ENCODE measurements at regions not wholly inside any gene's neighbourhood (a gene's known extent, or its start where the extent isn't known, plus 50 kb on each side); places are given as distances from the start of the nearest gene placed in this dataset.
"Not testable (repeated sequence)": the region's sequence is repeated elsewhere in the genome, so short reads cannot be mapped to it uniquely, and the experiment has no call there.

GRCh38 chr16:21366998-21367397, 88.9 kb upstream of the CRYM start:
- H3K4me3 ChIP-seq (replicated peaks; ENCODE audit: low read depth, low read length); DNase-seq (ENCODE audit: low read depth): not testable (repeated sequence)

DNA sequence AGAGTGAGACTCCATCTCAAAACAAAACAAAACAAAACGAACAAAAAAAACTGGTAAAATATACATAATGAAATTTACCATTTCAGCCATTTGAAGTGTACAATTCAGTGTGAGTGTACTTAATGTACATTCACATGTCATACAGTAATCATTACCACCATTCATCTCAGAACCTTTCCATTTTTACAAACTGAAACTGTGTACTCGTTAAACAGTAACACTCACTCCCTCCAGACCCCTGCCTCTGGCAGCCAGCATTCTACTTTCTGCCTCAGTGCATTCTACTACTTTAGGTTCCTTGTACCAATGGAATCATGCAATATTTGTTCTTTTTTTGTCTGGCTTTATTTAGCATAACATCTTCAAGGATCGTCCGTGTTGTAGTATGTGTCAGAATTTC, 87.5 kb upstream of the CRYM start:
- DNase-seq (ENCODE audit: low read depth); H3K4me3 ChIP-seq (replicated peaks; ENCODE audit: low read depth, low read length): not testable (repeated sequence)

- H3K4me3 ChIP-seq (replicated peaks; ENCODE audit: low read depth, low read length): not testable (repeated sequence)
- peak; percentile 43 for DNase-seq (ENCODE audit: low read depth)
Measured at GRCh38 chr16:21363550-21364223, 85.6 kb upstream of the CRYM start.

GRCh38 chr16:21361612-21362227, 83.6 kb upstream of the CRYM start:
- H3K4me3 ChIP-seq (replicated peaks; ENCODE audit: low read depth, low read length): not testable (repeated sequence)
- DNase-seq (ENCODE audit: low read depth): peak; percentile 7

DNA sequence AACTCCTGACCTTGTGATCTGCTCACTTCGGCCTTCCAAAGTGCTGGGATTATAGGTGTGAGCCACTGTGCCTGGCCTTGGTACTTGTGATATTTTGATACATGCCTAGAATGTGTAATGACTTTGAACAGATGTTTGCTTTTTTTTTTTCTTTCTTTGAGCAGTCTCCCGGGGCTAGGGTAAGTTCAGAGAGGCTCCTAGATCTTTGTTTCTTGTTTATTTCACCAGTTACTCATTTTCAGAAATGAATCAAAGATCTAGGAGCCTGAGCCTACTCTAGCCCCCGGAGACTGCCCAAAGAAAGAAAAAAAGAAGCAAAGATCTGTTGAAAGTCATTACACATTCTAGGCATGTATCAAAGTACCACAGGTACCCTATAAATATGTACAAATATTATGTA, 83.0 kb upstream of the CRYM start:
- DNase-seq (ENCODE audit: low read depth); H3K4me3 ChIP-seq (replicated peaks; ENCODE audit: low read depth, low read length): not testable (repeated sequence)

GRCh38 chr16:21359513-21359912, 81.4 kb upstream of the CRYM start:
- DNase-seq (ENCODE audit: low read depth); H3K4me3 ChIP-seq (replicated peaks; ENCODE audit: low read depth, low read length): not testable (repeated sequence)

DNA sequence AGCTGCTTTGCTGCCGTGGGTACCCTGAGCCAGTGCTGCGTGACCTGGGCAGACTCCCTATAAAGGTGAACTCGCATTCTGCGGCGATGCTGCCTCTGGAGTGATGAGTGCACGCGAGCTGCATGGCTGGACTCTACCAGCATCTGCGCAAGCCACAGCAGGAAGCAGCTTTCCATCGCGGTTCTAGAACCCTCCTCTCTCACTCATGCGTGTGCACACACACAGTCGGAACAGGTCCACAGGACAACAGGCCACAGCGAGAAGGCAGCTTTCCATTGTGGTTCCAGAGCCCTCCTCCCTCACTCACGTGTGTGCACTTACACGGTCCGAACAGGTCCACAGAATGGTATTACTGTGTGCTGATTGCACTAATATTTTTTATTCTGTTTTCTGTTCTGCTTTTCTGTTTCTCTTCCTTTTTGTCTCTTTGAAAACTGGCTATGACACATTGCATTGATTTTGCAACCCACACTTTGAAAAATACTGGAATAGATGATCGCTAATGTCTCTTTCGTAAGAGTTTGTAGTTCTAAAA, 80.2 kb upstream of the CRYM start:
- H3K4me3 ChIP-seq (replicated peaks; ENCODE audit: low read depth, low read length); DNase-seq (ENCODE audit: low read depth): not testable (repeated sequence)

GRCh38 chr16:21356308-21356707, 78.2 kb upstream of the CRYM start:
- H3K4me3 ChIP-seq (replicated peaks; ENCODE audit: low read depth, low read length); DNase-seq (ENCODE audit: low read depth): not testable (repeated sequence)

- DNase-seq (ENCODE audit: low read depth); H3K4me3 ChIP-seq (replicated peaks; ENCODE audit: low read depth, low read length): not testable (repeated sequence)
Measured at GRCh38 chr16:21351433-21351832, 73.3 kb upstream of the CRYM start.

DNA sequence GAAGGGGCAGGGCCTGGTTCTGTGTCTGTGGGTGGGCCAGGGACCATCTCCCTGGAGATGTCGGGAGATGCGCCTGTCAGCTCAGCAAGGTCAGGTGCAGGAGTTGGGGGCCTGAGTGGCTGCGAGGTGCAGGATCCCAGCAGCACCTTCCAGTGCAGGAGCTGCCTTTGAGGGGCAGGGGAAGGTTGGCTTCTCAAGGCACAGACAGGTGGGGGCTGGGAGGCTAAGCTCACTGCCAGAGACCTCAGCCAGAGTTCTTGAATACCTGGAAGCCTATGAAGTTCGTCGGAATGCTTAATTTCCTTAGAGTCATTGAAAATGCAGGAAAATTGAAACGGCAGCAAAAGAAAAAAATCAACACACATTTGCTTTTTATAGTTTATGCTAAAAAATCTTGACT, 72.8 kb upstream of the CRYM start:
- DNase-seq (ENCODE audit: low read depth); H3K4me3 ChIP-seq (replicated peaks; ENCODE audit: low read depth, low read length): not testable (repeated sequence)

- DNase-seq (ENCODE audit: low read depth); H3K4me3 ChIP-seq (replicated peaks; ENCODE audit: low read depth, low read length): not testable (repeated sequence)
Measured at GRCh38 chr16:21349336-21349735, 71.2 kb upstream of the CRYM start.

- DNase-seq (ENCODE audit: low read depth); H3K4me3 ChIP-seq (replicated peaks; ENCODE audit: low read depth, low read length): not testable (repeated sequence)
Measured at GRCh38 chr16:21348815-21349214, 70.7 kb upstream of the CRYM start.

DNA sequence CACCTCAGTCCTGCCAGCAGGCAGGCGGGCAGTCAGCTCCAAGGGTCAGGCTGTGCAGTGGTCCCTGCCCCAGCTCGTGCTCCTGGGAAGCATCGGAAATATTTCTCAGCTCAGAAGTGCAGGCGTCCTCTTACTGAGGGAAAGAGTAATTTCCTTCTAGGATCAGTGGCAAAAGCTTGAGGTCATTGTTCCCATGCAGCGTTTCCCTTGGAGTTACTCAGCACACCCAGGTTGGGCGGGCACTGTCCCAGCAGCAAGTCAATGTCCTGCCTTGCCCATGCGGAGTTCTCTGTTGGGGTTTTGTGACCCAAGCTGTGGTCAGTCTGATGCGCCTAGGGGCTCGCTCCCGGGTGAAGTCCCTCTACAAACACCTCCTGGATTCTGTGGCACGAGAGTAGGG, 69.4 kb upstream of the CRYM start:
- H3K4me3 ChIP-seq (replicated peaks; ENCODE audit: low read depth, low read length); DNase-seq (ENCODE audit: low read depth): not testable (repeated sequence)

DNA sequence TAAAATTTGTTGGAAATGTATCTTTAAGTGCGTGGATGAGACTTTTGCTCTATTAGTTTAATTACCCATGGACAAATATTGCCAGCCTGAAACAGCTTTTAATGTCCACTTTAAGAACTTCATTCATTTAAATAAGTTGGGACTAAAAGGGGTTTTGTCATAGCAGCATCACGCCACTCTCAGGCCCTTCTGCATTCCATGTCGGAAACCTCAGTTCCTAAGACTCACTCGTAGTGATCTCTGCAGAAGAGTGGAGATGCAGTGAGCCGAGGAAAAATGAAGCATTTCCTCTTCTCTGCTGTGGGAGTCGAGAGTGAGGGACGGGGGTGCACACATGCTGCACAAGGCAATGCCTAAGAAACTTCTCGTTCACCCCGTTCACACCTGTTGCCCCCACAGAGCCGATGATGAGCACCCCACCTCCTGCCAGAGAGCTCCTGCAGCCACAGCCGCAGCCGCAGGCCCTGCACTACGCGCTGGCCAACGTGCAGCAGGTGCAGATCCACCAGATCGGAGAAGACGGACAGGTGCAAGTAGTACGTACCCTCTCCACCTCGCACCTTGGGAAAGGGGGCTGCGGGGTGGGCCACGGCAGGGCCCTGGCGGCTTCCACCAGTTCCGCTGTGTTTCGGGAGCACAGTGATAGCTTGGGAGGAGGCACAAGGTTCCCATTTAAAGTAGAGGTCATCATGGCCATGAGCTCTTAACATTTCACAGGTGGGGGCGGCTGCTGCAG, 68.8 kb upstream of the CRYM start:
- H3K4me3 ChIP-seq (replicated peaks; ENCODE audit: low read depth, low read length); DNase-seq (ENCODE audit: low read depth): not testable (repeated sequence)

- not testable (repeated sequence) for H3K4me3 ChIP-seq (replicated peaks; ENCODE audit: low read depth, low read length); DNase-seq (ENCODE audit: low read depth)
Measured at GRCh38 chr16:21344361-21344912, 66.3 kb upstream of the CRYM start.
